Urinary bladder (tissue), 3 donors: ENCODE measurements at regions not wholly inside any gene's neighbourhood (a gene's known extent, or its start where the extent isn't known, plus 50 kb on each side); places are given as distances from the start of the nearest gene placed in this dataset.
"Not testable (repeated sequence)": the region's sequence is repeated elsewhere in the genome, so short reads cannot be mapped to it uniquely, and the experiment has no call there.

Source experiments
- DNase-seq: peaks from one replicate; pipeline ENCODE4 v3.0.0-alpha.2; 2015; ENCODE audit errors: extremely low spot score
- H3K27ac ChIP-seq: one replicate; pipeline ENCODE4 v1.5.1; 2013; ENCODE audit warnings: low read depth, mild to moderate bottlenecking, moderate library complexity
- H3K36me3 ChIP-seq: one replicate; pipeline ENCODE4 v1.6.1; 2013; ENCODE audit warnings: mild to moderate bottlenecking, moderate library complexity; ENCODE audit not compliant: insufficient read depth
- H3K4me1 ChIP-seq: one replicate; pipeline ENCODE4 v1.6.1; 2013; ENCODE audit warnings: mild to moderate bottlenecking, moderate library complexity; ENCODE audit not compliant: insufficient read depth
- H3K4me3 ChIP-seq: one replicate; pipeline ENCODE4 v1.5.1; 2013; ENCODE audit warnings: low read depth, low read length
- WGBS: extraction: QIAGEN DNeasy Blood & Tissue Kit; methylation state at CpG from one replicate; pipeline ENCODE4 v1.1.7; 2013; 5-methylcytosine and 5-hydroxymethylcytosine counted together
- donor health status: healthy with polysubstance abuse.
- donor health status: healthy.

GRCh38 chr22:48501231-48501750 lies 1326.4 kb downstream of the BRD1 start:
- Histone ChIP-seq H3K36me3 (no peaks in the 10 kb centered on the region), H3K4me3 (no peak overlapping the region), H3K4me1 (no peaks in the 10 kb centered on the region), H3K27ac (no peak overlapping the region)
- no peak for DNase-seq
- 94% methylated on average over 21 of the region's 21 CpGs for WGBS

- WGBS = 83% methylated on average over 31 of the region's 31 CpGs
- Histone ChIP-seq H3K27ac (no peak overlapping the region), H3K4me1 (no peaks in the 10 kb centered on the region), H3K4me3 (no peak overlapping the region), H3K36me3 (no peaks in the 10 kb centered on the region)
- no peak for DNase-seq
These were observed 1327.0 kb downstream of the BRD1 start for GRCh38 chr22:48500471-48501230.

GRCh38 chr22:48499456-48500425 lies 1327.9 kb downstream of the BRD1 start:
- no peaks in the 10 kb centered on the region for H3K36me3 ChIP-seq
- DNase-seq = no peak
- H3K4me3 ChIP-seq = no peak overlapping the region
- H3K4me1 ChIP-seq = no peaks in the 10 kb centered on the region
- WGBS = 84% methylated on average over 26 of the region's 26 CpGs
- no peak overlapping the region for H3K27ac ChIP-seq

GRCh38 chr22:48498526-48499331 lies 1328.9 kb downstream of the BRD1 start:
- H3K36me3 ChIP-seq = no peaks in the 10 kb centered on the region
- H3K4me3 ChIP-seq = no peak overlapping the region
- WGBS = 56% methylated on average over 26 of the region's 26 CpGs
- no peak for DNase-seq
- H3K4me1 ChIP-seq = no peaks in the 10 kb centered on the region
- H3K27ac ChIP-seq = no peak overlapping the region

GRCh38 chr22:48497743-48498520 lies 1329.7 kb downstream of the BRD1 start:
- WGBS = 91% methylated on average over 10 of the region's 16 CpGs
- not testable (repeated sequence) for DNase-seq, H3K4me3 ChIP-seq, H3K27ac ChIP-seq, H3K4me1 ChIP-seq, H3K36me3 ChIP-seq

- no peak overlapping the region for H3K27ac ChIP-seq
- no peaks in the 10 kb centered on the region for H3K4me1 ChIP-seq
- no peak overlapping the region for H3K4me3 ChIP-seq
- no peak for DNase-seq
- no peaks in the 10 kb centered on the region for H3K36me3 ChIP-seq
- 94% methylated on average over 28 of the region's 30 CpGs for WGBS
These were observed 1330.6 kb downstream of the BRD1 start for GRCh38 chr22:48496987-48497650.

- H3K27ac ChIP-seq = no peak overlapping the region
- no peak overlapping the region for H3K4me3 ChIP-seq
- no peaks in the 10 kb centered on the region for H3K4me1 ChIP-seq
- WGBS = 88% methylated on average over 16 of the region's 16 CpGs
- H3K36me3 ChIP-seq = no peaks in the 10 kb centered on the region
- no peak for DNase-seq
These were observed 1331.3 kb downstream of the BRD1 start for GRCh38 chr22:48496226-48496845.

GRCh38 chr22:48495751-48496080 lies 1332.0 kb downstream of the BRD1 start:
- H3K4me3 ChIP-seq = no peak overlapping the region
- H3K4me1 ChIP-seq = no peaks in the 10 kb centered on the region
- 93% methylated on average over 8 of the region's 8 CpGs for WGBS
- no peaks in the 10 kb centered on the region for H3K36me3 ChIP-seq
- no peak overlapping the region for H3K27ac ChIP-seq
- no peak for DNase-seq

GRCh38 chr22:48494968-48495750 lies 1332.5 kb downstream of the BRD1 start:
- DNase-seq = no peak
- WGBS = 88% methylated on average over 20 of the region's 20 CpGs
- H3K4me1 ChIP-seq = no peaks in the 10 kb centered on the region

GRCh38 chr22:48494256-48494967 lies 1333.3 kb downstream of the BRD1 start:
- Histone ChIP-seq H3K36me3 (no peaks in the 10 kb centered on the region), H3K4me3 (no peak overlapping the region), H3K4me1 (peaks cover 3% of the 10 kb centered on the region), H3K27ac (no peak overlapping the region)
- no peak for DNase-seq
- 84% methylated on average over 21 of the region's 21 CpGs for WGBS

More at GRCh38 chr22:48494968-48495750, 1332.5 kb downstream of the BRD1 start:
- H3K36me3 ChIP-seq = no peaks in the 10 kb centered on the region
- H3K27ac ChIP-seq = no peak overlapping the region
- H3K4me3 ChIP-seq = no peak overlapping the region

- Histone ChIP-seq H3K36me3 (no peaks in the 10 kb centered on the region), H3K4me1 (peaks cover 3% of the 10 kb centered on the region), H3K27ac (no peak overlapping the region), H3K4me3 (no peak overlapping the region)
- 83% methylated on average over 6 of the region's 6 CpGs for WGBS
- DNase-seq = no peak
These were observed 1333.9 kb downstream of the BRD1 start for GRCh38 chr22:48493733-48494132.
